ENCODE measurements at regions not wholly inside any gene's neighbourhood (a gene's known extent, or its start where the extent isn't known, plus 50 kb on each side); places are given as distances from the start of the nearest gene placed in this dataset.

DNA sequence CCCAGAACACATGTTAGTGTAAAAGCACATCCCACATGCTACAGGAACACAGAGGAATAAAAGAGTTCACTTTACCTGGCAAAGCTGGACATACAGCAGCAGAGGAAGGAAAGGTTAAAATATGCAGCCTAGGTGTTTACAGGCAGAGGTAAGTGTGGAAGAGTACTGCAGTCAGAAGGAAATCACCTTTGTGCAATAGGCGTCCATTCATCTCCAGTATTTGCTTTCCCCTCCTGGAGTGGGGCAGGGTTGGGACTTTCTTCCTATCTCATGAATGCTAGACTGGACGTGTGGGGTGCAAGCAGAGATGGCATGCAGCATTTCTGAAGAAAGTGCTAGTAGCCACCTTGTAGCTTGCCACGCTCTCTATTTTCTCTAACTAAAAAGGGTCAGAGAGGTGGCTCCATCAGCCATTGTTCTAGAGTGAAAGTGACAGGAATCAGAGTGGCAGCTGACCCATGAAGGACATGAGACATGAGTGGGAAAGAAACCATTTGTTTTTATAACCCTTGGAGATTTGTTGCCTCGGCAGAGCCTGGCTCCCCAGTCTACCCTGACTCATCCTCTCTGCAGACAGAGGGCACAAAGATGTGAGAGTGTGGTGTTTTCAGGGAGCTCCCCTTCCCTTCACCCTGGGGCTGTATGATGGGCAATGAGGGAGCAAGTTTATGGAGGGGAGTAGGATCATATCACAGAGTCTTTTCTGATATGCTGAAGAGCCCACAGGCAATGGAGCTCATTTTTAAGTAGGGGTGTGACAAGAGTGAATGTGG lies 101.2 kb upstream of the SEC61G start:
- H3K9me3 ChIP-seq (ENCODE audit: low read length): no peaks in the 10 kb centered on the region
- H3F3A ChIP-seq (ENCODE audit: insufficient read depth, low read length): no peaks in the 10 kb centered on the region
- no peaks in the 10 kb centered on the region for H3K36me3 ChIP-seq (ENCODE audit: insufficient read depth, low read length)
- no peak overlapping the region for H3K27ac ChIP-seq (ENCODE audit: low read depth, low read length, poor library complexity, severe bottlenecking)
- peaks cover 6% of the 10 kb centered on the region for H3K27me3 ChIP-seq (ENCODE audit: insufficient read depth, low read length)
- TF ChIP-seq EZH2 (IDR thresholded peaks at IDR 0.05; ENCODE audit: borderline replicate concordance, low read length): no peak
- TF ChIP-seq, protein P1, sequence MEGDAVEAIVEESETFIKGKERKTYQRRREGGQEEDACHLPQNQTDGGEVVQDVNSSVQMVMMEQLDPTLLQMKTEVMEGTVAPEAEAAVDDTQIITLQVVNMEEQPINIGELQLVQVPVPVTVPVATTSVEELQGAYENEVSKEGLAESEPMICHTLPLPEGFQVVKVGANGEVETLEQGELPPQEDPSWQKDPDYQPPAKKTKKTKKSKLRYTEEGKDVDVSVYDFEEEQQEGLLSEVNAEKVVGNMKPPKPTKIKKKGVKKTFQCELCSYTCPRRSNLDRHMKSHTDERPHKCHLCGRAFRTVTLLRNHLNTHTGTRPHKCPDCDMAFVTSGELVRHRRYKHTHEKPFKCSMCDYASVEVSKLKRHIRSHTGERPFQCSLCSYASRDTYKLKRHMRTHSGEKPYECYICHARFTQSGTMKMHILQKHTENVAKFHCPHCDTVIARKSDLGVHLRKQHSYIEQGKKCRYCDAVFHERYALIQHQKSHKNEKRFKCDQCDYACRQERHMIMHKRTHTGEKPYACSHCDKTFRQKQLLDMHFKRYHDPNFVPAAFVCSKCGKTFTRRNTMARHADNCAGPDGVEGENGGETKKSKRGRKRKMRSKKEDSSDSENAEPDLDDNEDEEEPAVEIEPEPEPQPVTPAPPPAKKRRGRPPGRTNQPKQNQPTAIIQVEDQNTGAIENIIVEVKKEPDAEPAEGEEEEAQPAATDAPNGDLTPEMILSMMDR (IDR thresholded peaks at IDR 0.05; ENCODE audit: low read length): no peak
- no peaks in the 10 kb centered on the region for H3K79me2 ChIP-seq (ENCODE audit: insufficient read depth, low read length)
- H3K9ac ChIP-seq (ENCODE audit: low read length): no peak overlapping the region
- H3K4me3 ChIP-seq (ENCODE audit: low read depth, low read length, poor library complexity, severe bottlenecking): no peak overlapping the region
- H3K4me2 ChIP-seq (ENCODE audit: low read length): no peak overlapping the region
- H3K9me2 ChIP-seq (ENCODE audit: low read depth, low read length): no peaks in the 10 kb centered on the region; the same call in 1 of the 2 replicates
- H4K20me1 ChIP-seq (ENCODE audit: insufficient read depth, low read length): no peaks in the 10 kb centered on the region
- H3K4me1 ChIP-seq (ENCODE audit: insufficient read depth, low read length, severe bottlenecking): no peaks in the 10 kb centered on the region
- no peak overlapping the region for H2AFZ ChIP-seq (ENCODE audit: low read length)

- Histone ChIP-seq H3K9ac (ENCODE audit: low read length) (no peak overlapping the region), H3K4me2 (ENCODE audit: low read length) (no peak overlapping the region), H3K36me3 (ENCODE audit: insufficient read depth, low read length) (no peaks in the 10 kb centered on the region), H3K4me3 (ENCODE audit: low read depth, low read length, poor library complexity, severe bottlenecking) (no peak overlapping the region), H3K9me3 (ENCODE audit: low read length) (no peaks in the 10 kb centered on the region), H3K27ac (ENCODE audit: low read depth, low read length, poor library complexity, severe bottlenecking) (no peak overlapping the region), H3K79me2 (ENCODE audit: insufficient read depth, low read length) (no peaks in the 10 kb centered on the region), H3K9me2 (ENCODE audit: low read depth, low read length) (no peaks in the 10 kb centered on the region; the same call in 1 of the 2 replicates), H3F3A (ENCODE audit: insufficient read depth, low read length) (no peaks in the 10 kb centered on the region), H3K4me1 (ENCODE audit: insufficient read depth, low read length, severe bottlenecking) (no peaks in the 10 kb centered on the region), H3K27me3 (ENCODE audit: insufficient read depth, low read length) (peaks cover 6% of the 10 kb centered on the region), H2AFZ (ENCODE audit: low read length) (no peak overlapping the region), H4K20me1 (ENCODE audit: insufficient read depth, low read length) (no peaks in the 10 kb centered on the region)
- TF ChIP-seq EZH2 (IDR thresholded peaks at IDR 0.05; ENCODE audit: borderline replicate concordance, low read length): no peak
- TF ChIP-seq, protein P1 (IDR thresholded peaks at IDR 0.05; ENCODE audit: low read length): no peak
Observed at GRCh38 chr7:54860843-54861242, 101.8 kb upstream of the SEC61G start.

DNA sequence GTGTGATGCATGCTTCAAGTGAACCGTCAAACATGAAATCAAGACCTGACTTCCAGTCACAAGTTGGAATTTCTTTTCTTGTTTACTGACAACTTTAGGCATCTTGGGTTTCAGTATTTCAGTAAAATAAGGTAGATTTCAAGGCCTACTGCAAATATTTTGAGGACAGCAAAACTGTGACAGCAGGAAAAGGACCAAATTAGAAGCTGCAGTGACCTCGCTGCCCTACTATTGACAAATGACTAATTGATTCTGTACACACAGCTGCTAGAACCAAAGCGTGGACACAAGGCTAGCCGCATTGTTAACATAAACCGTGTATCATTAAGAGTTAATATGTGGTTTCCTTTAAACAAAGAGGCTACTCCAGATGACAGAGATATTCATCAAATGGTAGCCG lies 105.7 kb upstream of the SEC61G start:
- Histone ChIP-seq H3K4me2 (ENCODE audit: low read length) (no peak overlapping the region), H3F3A (ENCODE audit: insufficient read depth, low read length) (no peaks in the 10 kb centered on the region), H3K4me3 (ENCODE audit: low read depth, low read length, poor library complexity, severe bottlenecking) (no peak overlapping the region), H3K79me2 (ENCODE audit: insufficient read depth, low read length) (no peaks in the 10 kb centered on the region), H3K36me3 (ENCODE audit: insufficient read depth, low read length) (no peaks in the 10 kb centered on the region), H3K9me2 (ENCODE audit: low read depth, low read length) (no peaks in the 10 kb centered on the region), H3K9me3 (ENCODE audit: low read length) (no peaks in the 10 kb centered on the region), H3K27ac (ENCODE audit: low read depth, low read length, poor library complexity, severe bottlenecking) (no peak overlapping the region), H3K9ac (ENCODE audit: low read length) (no peak overlapping the region), H3K27me3 (ENCODE audit: insufficient read depth, low read length) (no peaks in the 10 kb centered on the region), H4K20me1 (ENCODE audit: insufficient read depth, low read length) (no peaks in the 10 kb centered on the region), H2AFZ (ENCODE audit: low read length) (no peak overlapping the region), H3K4me1 (ENCODE audit: insufficient read depth, low read length, severe bottlenecking) (no peaks in the 10 kb centered on the region)
- TF ChIP-seq, protein P1 (IDR thresholded peaks at IDR 0.05; ENCODE audit: low read length): no peak
- TF ChIP-seq EZH2 (IDR thresholded peaks at IDR 0.05; ENCODE audit: borderline replicate concordance, low read length): no peak

Measured in OCI-LY1 (cell line).